Nephron progenitor cell (in vitro differentiated cells): ENCODE measurements at regions not wholly inside any gene's neighbourhood (a gene's known extent, or its start where the extent isn't known, plus 50 kb on each side); places are given as distances from the start of the nearest gene placed in this dataset.
A peak's percentile ranks its signal among the peaks of the same experiment; 100 is the strongest.

ENCODE experiments used
- DNase-seq: peaks from one replicate; pipeline ENCODE4 v3.0.0; 2021
- H3K27ac Mint-ChIP-seq: 2 replicates; pipeline ENCODE4 v1.8.0; 2021; ENCODE audit warnings: mild to moderate bottlenecking, moderate library complexity, mixed read lengths
- H3K27me3 Mint-ChIP-seq: 2 replicates; pipeline ENCODE4 v1.8.0; 2021; ENCODE audit warnings: mild to moderate bottlenecking, low read depth, mixed read lengths; ENCODE audit not compliant: poor library complexity
- H3K36me3 Mint-ChIP-seq: 2 replicates; pipeline ENCODE4 v1.8.0; 2021; ENCODE audit warnings: low read depth, mixed read lengths
- H3K4me1 Mint-ChIP-seq: 2 replicates; pipeline ENCODE4 v1.8.0; 2021; ENCODE audit warnings: mixed read lengths
- H3K4me3 Mint-ChIP-seq: 2 replicates; pipeline ENCODE4 v1.8.0; 2021; ENCODE audit warnings: mild to moderate bottlenecking, moderate library complexity, mixed read lengths
- H3K9me3 Mint-ChIP-seq: 2 replicates; pipeline ENCODE4 v1.8.0; 2021; ENCODE audit warnings: mild to moderate bottlenecking, moderate library complexity, mixed read lengths
- TF ChIP-seq, protein P1 (sequence below): fragments of 200-600 bp; sonication (generic); IDR thresholded peaks from 2 replicates; pipeline ENCODE4 v1.5.0; 2021; ENCODE audit warnings: antibody characterized with exemption

DNA sequence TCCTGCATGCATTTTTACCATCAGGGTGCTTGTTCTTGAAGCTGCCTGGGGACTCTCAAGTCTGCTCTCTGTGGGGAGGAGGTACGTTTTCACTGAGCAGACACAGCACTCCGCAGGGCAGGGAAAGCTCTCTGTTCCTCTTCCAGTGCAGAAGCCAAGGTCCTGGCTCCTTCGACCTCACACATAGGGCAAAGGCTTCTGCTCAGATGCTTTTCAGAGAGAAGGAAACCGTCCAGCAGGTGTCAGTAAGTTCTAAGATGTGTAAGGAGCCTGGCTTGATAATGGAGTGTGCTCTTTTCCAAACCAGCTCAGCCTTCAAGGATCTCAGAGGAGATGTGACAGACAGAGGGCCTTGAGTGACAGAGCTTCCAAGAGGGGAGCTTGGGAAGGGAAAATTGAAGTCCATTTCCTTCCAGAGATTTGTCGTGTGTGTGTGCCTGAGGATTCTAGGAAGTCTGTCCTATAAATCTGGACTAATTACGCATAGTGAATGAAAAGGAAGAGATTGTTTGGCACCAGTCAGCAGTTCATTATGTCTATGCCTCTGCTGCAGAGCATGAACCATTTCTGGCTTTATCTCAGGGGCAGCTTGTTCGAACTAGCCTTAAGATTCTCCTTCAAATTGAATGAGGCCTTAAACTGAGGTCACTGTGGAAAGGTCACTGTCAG, 67.3 kb upstream of the UPP2 start:
- H3K36me3 Mint-ChIP-seq = no peaks in the 10 kb centered on the region
- peaks cover 7% of the 10 kb centered on the region for H3K27me3 Mint-ChIP-seq
- H3K27ac Mint-ChIP-seq = no peak overlapping the region
- no peak overlapping the region for H3K4me3 Mint-ChIP-seq
- DNase-seq = peak; percentile 33
- no peaks in the 10 kb centered on the region for H3K9me3 Mint-ChIP-seq
- H3K4me1 Mint-ChIP-seq = peaks cover 14% of the 10 kb centered on the region
- TF ChIP-seq, protein P1, sequence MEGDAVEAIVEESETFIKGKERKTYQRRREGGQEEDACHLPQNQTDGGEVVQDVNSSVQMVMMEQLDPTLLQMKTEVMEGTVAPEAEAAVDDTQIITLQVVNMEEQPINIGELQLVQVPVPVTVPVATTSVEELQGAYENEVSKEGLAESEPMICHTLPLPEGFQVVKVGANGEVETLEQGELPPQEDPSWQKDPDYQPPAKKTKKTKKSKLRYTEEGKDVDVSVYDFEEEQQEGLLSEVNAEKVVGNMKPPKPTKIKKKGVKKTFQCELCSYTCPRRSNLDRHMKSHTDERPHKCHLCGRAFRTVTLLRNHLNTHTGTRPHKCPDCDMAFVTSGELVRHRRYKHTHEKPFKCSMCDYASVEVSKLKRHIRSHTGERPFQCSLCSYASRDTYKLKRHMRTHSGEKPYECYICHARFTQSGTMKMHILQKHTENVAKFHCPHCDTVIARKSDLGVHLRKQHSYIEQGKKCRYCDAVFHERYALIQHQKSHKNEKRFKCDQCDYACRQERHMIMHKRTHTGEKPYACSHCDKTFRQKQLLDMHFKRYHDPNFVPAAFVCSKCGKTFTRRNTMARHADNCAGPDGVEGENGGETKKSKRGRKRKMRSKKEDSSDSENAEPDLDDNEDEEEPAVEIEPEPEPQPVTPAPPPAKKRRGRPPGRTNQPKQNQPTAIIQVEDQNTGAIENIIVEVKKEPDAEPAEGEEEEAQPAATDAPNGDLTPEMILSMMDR = peak; percentile 51

DNA sequence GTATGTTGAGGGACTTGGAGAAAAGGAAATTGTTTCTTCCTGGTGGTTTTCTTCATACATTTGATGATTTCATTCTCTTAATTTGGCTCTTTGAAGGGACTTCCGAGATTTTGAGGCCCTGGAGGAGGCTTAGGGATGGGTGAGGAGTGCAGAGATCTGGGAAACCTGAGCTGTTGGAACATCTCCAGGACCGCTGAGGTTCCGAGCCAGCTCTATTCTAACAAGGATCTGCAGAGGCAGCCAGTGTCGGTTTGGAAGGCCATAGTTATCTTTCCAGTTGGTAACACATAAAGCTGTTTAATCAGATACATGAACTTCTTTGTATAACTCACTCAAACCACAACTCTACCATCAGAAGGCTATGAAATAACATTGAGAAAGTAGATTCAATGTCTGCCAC, 70.3 kb upstream of the UPP2 start:
- peaks cover 14% of the 10 kb centered on the region for H3K4me1 Mint-ChIP-seq
- DNase-seq = no peak
- H3K9me3 Mint-ChIP-seq = peaks cover 10% of the 10 kb centered on the region

DNA sequence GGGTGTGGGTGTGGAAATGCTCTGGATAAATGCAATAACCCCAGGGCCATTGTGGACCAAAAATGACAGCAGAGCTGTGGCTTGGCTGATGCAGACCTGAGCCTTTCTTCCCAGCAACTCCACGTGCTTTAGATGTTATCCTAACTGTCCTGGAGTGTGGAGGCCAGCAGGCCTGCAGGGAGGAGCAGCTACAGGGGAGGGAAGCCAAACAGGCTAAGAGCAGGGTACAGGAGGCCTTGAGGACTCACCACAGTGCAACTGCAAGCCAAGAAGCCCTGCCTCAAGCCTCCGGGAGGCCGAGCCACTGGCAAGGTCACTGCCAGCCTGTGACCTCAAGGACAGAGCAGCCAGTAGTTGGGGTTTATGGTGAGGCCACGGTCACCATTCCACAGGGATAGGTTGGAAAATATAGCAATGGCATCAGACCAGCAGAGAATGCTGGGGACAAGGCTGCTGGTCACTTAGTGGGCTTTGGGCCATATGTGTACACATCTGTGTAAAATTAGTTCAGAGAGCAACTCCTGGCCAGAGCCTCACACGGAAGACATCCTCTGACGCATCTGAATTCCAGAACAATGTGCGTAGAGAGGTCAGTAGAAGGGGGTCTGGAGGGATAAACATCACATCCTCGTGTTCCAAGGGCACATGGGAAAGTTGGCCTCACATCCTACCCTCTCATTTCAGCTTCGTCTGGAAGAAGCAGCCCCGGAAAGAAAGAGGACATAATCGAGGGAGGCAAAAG, 76.2 kb upstream of the UPP2 start:
- TF ChIP-seq, protein P1 = no peak
- DNase-seq = no peak
- Mint-ChIP-seq H3K4me1 (peaks cover 5% of the 10 kb centered on the region), H3K9me3 (peaks cover 10% of the 10 kb centered on the region), H3K27me3 (peaks cover 6% of the 10 kb centered on the region), H3K4me3 (no peak overlapping the region), H3K27ac (no peak overlapping the region), H3K36me3 (no peaks in the 10 kb centered on the region)

More for the DNA sequence above, 70.3 kb upstream of the UPP2 start:
- Mint-ChIP-seq H3K36me3 (no peaks in the 10 kb centered on the region), H3K4me3 (no peak overlapping the region), H3K27me3 (peaks cover 12% of the 10 kb centered on the region), H3K27ac (no peak overlapping the region)
- TF ChIP-seq, protein P1 = no peak

DNA sequence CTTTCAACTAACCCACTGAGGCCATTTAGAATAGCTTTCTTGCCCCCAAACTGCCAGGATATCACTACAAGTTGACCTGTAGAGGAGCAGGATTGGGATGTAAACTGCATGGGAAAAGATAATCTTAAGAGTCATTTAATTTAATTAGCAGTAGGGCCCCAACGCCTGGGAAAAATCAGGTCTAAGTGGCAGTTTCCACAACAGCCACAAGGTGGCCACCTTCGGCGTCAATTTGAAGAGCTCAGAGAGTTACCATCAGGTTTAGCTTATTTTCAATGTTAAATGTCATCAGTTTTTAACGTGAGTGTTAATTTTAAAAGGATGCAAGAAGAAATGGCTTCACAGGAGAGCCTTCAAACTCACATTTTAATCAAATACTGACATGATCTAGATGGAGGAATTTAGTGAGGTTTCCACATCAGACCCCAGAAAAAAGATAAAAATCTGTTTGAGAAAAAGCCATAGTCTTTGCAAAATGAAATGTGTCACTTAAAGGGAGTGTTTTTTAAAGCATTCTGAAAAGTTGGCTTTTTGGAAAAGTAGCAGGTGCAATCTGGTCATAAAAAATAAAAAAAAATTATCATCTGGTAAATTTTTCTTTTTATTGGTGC, 77.3 kb upstream of the UPP2 start:
- TF ChIP-seq, protein P1 = peak; percentile 83
- Mint-ChIP-seq H3K9me3 (peaks cover 10% of the 10 kb centered on the region), H3K36me3 (no peaks in the 10 kb centered on the region), H3K4me1 (peaks cover 5% of the 10 kb centered on the region), H3K27me3 (peaks cover 6% of the 10 kb centered on the region), H3K27ac (no peak overlapping the region), H3K4me3 (no peak overlapping the region)
- DNase-seq = peak; percentile 66

DNA sequence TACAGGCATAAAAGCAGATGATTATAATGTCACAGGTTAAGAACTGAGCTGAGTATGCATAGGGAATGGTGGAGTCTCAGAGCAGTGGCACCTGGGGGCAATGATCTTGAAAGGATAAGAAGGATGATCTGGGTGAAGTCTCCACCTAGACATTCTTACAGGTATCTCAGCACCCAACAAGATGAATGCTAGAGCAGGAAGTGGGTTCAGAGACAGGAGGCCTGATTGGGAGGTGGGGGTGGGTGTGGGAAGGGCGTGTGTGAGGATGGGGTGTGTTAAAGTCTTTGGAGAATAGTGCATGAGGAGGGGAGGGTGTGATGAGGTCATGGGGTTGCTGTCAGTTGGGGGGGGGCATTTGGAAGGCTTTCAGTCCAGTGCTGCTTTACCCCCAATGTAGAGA, 78.8 kb upstream of the UPP2 start:
- Mint-ChIP-seq H3K27me3 (peaks cover 6% of the 10 kb centered on the region), H3K27ac (no peak overlapping the region), H3K4me1 (peaks cover 5% of the 10 kb centered on the region), H3K9me3 (no peaks in the 10 kb centered on the region), H3K4me3 (no peak overlapping the region), H3K36me3 (no peaks in the 10 kb centered on the region)
- TF ChIP-seq, protein P1 = no peak
- no peak for DNase-seq
